ENCODE measurements at regions not wholly inside any gene's neighbourhood (a gene's known extent, or its start where the extent isn't known, plus 50 kb on each side); places are given as distances from the start of the nearest gene placed in this dataset.

DNA sequence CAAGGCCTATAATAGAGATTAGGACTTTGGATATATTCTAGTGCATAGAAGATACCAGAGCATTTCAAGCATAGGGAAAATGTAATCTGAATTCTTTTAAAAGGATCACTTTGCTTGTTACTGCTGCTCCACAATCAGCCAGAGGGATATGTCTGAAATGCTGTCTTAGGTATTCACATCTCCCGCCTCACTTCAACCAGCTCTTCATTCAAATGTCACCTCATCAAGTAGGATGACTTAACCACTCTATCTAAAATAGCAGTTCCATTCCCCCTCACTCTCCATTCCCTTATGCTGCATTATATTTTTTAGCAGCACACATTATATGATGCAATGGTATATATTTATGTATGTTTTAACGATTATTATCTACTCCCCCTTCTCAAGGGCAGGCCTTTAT is 500.3 kb upstream of the GRIA1 start:
- no peak for TF ChIP-seq CTCF (IDR thresholded peaks at IDR 0.05)
- Histone ChIP-seq H3K27me3 (no peaks in the 10 kb centered on the region), H3K36me3 (no peaks in the 10 kb centered on the region), H3K4me3 (no peak overlapping the region), H3K27ac (no peak overlapping the region), H3K4me1 (peaks cover 0 to 3% of the 10 kb centered on the region in 2 donors), H3K9me3 (no peaks in the 10 kb centered on the region)
- intact Hi-C loops (cut with DNase I) = no loop called here
- no peak for DNase-seq (ENCODE audit: low spot score in 2 of 2)

DNA sequence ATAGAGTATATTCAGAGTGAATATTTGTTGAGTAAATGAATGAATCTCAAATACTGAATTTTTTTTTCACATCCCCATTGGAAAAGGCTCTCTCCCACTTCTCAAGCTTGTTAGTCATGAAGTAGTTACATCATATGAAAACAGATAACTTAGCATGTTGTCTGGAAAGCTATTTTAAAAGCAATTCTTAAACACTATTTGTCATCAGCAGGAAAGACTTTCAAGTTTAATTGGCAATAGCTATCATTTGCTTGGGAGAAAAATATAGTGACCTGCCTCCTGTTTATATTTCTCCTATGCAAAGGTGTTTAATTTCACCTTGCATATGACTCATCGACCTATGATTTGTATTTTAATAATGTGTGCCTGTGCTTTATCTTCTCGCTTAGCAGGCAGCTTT is 499.8 kb upstream of the GRIA1 start:
- no peaks in the 10 kb centered on the region for H3K36me3 ChIP-seq

DNA sequence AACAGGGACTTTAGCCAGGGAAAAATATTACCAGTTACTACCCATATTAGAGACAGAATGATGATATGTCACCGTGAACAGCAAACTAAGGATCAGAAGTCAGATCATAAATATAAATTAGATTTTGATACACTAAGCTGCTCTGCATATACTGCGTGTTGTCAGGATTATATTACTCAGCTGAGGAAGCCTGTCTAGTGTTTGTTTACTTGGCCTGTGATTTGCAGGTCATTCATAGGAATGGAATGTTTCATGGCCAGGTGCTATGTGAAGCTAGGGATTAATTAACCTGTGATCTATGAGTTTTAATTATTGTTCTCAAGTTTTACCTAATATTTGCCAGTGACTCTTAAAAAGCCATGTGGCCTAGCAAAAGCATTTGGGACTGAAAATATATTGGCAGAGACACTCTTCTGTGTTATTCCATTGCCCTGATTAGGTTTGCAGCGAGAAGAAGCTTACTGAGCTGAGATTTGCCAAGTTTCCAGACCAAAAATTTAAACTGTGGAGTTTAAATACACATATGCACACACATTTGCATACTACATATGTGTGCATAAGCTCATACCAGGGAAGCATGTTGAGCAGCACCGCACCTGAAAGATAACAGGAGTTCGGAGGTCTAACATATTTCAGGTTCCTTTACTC is 496.3 kb upstream of the GRIA1 start:
- Histone ChIP-seq H3K27me3 (no peaks in the 10 kb centered on the region), H3K4me1 (no peaks in the 10 kb centered on the region), H3K27ac (no peak overlapping the region), H3K9me3 (no peaks in the 10 kb centered on the region), H3K36me3 (no peaks in the 10 kb centered on the region), H3K4me3 (no peak overlapping the region)
- TF ChIP-seq CTCF (IDR thresholded peaks at IDR 0.05) = no peak
- intact Hi-C loops (cut with DNase I) = no loop called here
- no peak for DNase-seq (ENCODE audit: low spot score in 2 of 2)

More for the DNA sequence above, 499.8 kb upstream of the GRIA1 start:
- Histone ChIP-seq H3K27me3 (no peaks in the 10 kb centered on the region), H3K4me3 (no peak overlapping the region), H3K9me3 (no peaks in the 10 kb centered on the region), H3K4me1 (peaks cover 0 to 3% of the 10 kb centered on the region in 2 donors), H3K27ac (no peak overlapping the region)
- TF ChIP-seq CTCF (IDR thresholded peaks at IDR 0.05) = no peak
- no peak for DNase-seq (ENCODE audit: low spot score in 2 of 2)
- intact Hi-C loops (cut with DNase I) = no loop called here

DNA sequence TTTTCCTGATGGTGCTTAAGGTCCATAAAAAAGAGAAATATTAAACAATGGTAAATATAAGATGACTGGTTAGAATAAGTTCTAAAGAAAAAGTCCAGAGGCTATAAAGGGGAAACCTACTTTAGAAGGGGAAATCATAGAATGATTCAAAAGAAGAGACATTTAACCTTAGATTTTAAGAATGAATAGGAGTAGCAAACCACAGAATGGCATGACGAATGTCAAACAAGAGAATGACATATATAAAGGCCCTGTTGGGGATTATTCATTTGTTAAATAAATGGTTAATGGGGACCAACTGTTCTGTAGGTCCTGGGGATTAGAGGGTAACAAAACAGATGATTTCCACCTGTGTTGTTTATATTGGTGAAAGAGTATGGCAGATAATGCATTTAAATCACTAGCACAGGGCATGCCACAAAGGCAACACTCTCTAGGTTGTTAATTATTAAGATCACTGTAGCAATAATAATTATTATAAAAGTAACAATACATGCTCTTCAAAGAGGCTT is 495.2 kb upstream of the GRIA1 start:
- intact Hi-C loops (cut with DNase I) = no loop called here
- no peak for TF ChIP-seq CTCF (IDR thresholded peaks at IDR 0.05)

GRCh38 chr5:153005711-153006110 is 484.8 kb upstream of the GRIA1 start:
- intact Hi-C loops (cut with DNase I) = no loop called here
- TF ChIP-seq CTCF (IDR thresholded peaks at IDR 0.05) = no peak

More for the DNA sequence above, 495.2 kb upstream of the GRIA1 start:
- DNase-seq (ENCODE audit: low spot score in 2 of 2) = no peak
- H3K9me3 ChIP-seq = no peaks in the 10 kb centered on the region
- no peaks in the 10 kb centered on the region for H3K27me3 ChIP-seq
- H3K27ac ChIP-seq = no peak overlapping the region
- H3K36me3 ChIP-seq = no peaks in the 10 kb centered on the region
- no peaks in the 10 kb centered on the region for H3K4me1 ChIP-seq
- H3K4me3 ChIP-seq = no peak overlapping the region

More at GRCh38 chr5:153005711-153006110, 484.8 kb upstream of the GRIA1 start:
- Histone ChIP-seq H3K27ac (no peak overlapping the region), H3K4me1 (no peaks in the 10 kb centered on the region), H3K27me3 (no peaks in the 10 kb centered on the region), H3K36me3 (no peaks in the 10 kb centered on the region), H3K4me3 (no peak overlapping the region), H3K9me3 (peaks cover 0 to 16% of the 10 kb centered on the region in 2 donors)
- no peak for DNase-seq (ENCODE audit: low spot score in 2 of 2)
